HL-60/S4 (cell line): ENCODE measurements at regions not wholly inside any gene's neighbourhood (a gene's known extent, or its start where the extent isn't known, plus 50 kb on each side); places are given as distances from the start of the nearest gene placed in this dataset.
"Not testable (repeated sequence)": the region's sequence is repeated elsewhere in the genome, so short reads cannot be mapped to it uniquely, and the experiment has no call there.

ENCODE experiments used
- in situ Hi-C: fragments of 300-500 bp; cut with MboI; formaldehyde crosslinking; loops from 2 replicates; pipeline ENCODE4 v1.14.3; 2022; ENCODE audit warnings: low sequenced_read_pairs

DNA sequence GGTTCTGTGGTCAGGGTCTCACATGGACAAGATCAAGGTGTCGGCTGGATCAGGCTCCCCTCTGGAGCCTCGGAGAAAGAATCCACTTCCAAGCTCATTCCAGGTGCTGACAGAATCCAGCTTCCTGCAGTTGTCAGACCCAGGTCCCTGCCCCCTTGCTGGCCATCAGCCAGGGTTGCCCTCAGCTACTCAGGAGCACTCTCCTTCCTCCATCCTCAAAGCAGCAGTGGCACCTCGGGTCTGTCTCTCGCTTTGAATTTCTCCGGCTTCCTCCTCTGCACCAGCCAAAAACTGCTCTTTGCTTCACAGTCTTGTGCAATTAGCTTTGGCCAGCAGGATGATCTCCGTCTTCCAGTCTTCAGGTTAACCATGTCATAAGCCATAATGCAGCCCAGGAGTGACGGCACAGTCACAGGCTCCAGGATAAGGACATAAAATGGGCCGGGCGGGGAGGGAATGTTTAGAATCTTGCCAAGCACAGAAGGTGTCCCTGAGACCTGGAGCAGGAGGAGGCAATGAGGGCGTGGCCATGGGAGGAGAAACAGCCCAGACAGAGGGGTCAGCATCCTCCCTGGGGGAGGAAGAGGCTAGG is 79.4 kb upstream of the SLC25A33 start:
- in situ Hi-C loops, result loop anchor here (10.0 kb wide), 1 partner anchor 175 kb away; no protein-coding TSS in a partner anchor

DNA sequence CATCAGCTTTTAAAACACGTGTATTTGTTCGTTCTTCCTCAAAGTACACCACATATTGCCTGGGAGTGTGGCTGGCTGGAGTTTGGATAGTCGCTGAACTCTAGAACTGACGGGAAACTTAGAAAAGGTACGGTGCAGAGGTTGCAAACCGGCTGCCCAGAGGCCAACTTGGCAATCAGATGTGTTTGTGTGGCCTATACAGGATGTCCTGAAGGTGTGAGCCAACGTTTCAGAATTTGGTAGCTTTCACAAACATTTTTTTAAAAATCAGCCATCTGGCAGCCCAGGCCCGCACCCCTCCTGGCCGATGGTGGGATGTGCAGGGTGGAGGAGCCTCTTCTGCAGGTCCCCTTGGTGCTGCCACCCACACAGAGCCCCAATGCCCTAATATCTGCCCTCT is 73.6 kb upstream of the SLC25A33 start:
- in situ Hi-C loops, result no loop called here

DNA sequence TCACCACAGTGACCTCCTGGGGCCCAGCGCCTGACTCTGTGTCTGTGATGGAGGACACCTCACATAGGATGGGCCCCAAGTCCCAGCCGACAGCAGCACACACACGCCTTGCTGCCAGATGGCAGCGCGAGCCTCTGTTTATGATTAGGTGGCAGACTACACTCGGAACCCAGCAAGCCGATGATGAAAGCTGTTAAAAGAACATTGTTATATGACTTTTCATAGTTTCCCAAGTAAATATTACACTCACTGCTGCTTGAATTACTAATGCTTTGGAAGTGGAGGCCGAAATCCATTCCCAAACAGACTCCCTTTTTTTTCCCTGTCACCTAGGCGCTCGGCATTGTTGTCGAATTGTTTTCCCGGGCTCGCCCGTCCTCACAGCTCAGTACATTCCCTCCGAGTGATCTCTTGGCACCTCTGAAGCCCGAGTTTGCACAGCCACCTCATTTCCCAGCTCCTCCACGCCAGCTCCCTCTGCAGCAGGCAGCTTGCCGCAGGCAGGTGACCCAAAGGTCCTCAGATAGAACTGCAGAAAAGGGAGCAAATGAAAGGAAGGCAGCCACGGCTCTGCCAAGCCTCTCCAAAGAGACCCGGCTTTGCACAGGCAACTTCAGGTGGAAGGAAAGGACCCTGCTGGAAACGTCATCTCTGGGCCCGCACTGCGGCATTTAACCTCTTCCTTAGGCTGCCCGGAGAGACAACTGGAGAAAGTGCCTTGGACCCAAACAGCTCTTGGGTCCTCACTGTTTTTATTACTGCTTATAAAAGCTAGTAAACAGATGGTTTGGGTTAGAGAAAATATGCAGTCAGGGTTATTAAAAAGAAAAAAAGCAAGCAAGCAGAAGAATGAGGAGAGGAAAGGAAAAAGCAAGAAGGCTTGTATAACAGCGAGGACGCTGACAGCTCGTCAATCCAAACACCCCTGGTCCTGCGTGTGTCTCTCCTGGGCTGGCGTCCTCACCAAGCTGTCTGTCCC is 72.2 kb upstream of the SLC25A33 start:
- in situ Hi-C loops, result no loop called here

DNA sequence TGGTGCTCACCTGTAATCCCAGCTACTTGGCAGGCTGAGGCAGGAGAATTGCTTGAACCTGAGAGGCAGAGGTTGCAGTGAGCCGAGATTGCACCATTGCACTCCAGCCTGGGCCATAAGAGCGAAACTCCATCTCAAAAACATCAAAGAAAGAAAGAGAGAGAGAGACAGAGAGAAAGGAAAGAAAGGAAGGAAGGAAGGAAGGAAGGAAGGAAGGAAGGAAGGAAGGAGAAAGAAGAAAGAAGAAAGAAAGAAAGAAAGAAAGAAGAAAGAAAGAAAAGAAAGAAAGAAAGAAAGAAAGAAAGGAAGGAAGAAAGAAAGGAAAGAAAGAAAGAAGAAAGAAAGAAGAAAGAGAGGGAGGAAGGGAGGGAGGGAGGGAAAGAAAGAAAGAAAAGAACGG is 69.4 kb upstream of the SLC25A33 start:
- in situ Hi-C loops, result not testable (repeated sequence)

DNA sequence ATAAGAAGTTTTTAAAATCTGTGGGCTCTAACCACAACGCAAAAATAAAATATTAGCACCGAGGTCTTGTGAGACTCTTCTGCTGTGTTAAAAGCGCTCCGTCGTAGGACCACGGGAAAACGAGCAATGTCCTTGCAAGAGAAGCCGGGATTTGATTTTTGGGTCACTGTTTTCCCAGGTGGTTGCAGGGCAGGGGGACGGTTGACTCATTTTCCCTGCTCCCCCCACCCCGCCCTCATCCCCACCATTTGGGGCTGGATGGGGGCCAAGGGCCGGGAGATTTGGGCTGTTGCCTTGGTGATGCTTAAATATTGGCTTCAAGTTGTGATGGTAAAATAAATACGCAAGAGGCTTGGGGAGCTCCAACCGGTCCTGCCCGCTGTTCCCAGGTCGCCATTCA is 67.6 kb upstream of the SLC25A33 start:
- in situ Hi-C loops, result no loop called here

DNA sequence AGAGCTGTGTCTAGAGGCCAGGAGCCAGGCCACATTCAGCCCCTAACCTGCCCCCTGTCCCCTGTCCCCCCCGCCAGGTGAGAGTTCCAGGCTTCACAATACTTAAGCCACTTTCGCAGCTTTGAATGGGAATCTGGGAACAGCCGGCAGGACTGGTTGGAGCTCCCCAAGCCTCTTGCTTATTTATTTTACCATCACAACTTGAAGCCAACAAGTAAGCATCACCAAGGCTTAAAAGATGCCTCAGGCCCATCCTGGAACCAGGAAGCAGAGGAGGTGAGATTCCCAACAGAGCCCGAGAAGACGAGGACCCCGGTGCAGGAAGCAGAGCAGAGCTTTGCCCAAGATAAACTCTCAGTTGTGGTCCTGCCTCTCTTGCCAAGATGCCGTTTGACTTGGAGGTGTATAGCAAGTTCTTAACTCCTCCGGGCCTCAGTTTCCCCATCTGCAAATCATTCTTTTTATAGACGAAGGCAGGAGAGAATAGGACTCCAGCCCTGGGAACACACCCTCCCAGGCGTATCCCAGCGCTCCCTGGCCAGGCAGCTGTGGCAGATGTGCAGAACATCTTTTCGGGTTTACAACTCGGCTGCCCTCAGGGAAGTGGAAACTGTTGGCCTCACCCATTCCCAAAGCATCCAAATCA is 66.8 kb upstream of the SLC25A33 start:
- in situ Hi-C loops, result no loop called here

DNA sequence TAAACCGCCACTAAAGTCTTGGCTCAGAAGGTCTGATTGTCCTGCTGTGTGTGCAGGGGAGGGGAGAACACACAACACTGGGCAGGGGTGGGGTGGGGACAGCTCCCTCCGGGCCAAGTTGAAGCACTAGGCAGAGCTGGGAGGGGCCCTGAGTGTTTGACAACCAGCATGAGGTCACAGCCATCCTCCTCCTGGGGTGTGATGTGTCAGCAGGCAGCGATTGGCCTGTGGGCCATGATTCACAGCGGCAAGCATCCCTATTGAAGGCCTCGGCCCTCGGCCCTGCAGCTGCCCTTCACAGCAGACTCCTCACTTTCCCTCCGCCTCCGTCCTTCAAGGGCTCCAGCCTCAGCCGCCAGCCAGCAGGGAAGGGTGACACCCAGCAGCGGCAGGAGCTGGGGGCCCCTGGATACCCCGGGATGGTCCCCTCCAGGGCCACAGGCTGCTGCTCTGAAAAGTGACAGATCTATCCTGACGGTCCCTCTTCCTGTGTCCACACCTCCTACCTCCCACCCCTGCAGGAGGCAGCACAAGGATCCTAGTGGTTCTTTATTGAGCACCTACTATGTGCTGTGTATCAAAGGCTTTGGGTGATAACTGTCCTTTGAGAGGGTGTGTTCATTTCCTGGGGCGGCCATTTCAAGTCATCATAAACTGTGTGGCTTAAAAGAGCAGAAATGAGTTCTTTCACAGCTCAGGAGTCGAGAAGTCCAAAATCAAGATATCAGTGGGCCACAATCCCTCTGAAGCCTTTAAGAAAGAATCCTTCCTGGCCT is 66.0 kb upstream of the SLC25A33 start:
- in situ Hi-C loops, result no loop called here

DNA sequence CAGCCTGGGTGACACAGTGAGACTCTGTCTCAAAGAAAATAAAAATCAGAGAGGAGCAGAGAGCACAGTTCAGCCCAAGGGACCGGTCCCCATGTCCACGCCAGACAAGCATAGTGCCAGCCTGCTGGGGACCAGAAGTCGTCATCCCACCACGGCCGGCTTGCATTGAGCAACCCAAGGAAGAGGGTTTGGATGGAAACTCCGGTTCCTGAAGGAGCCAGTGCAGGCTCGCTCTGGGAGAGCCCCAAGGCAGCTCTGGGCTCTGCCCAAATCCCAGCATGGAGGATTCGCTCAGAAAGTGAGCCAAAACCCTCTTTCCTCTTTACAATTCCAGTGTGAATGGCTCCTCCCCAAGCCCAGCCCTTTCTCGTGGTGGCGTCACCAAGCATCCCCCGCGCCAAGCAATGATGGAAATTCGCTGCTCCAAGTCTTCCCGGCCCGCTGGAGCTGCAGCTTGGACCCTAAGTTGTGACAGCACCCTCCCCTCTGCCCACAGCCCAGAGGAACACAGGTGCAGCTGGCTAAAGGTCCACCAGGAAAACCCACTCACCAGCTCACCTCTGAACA is 64.1 kb upstream of the SLC25A33 start:
- in situ Hi-C loops, result loop anchor here (25.0 kb wide), 1 partner anchor 363 kb away; no protein-coding TSS in a partner anchor

DNA sequence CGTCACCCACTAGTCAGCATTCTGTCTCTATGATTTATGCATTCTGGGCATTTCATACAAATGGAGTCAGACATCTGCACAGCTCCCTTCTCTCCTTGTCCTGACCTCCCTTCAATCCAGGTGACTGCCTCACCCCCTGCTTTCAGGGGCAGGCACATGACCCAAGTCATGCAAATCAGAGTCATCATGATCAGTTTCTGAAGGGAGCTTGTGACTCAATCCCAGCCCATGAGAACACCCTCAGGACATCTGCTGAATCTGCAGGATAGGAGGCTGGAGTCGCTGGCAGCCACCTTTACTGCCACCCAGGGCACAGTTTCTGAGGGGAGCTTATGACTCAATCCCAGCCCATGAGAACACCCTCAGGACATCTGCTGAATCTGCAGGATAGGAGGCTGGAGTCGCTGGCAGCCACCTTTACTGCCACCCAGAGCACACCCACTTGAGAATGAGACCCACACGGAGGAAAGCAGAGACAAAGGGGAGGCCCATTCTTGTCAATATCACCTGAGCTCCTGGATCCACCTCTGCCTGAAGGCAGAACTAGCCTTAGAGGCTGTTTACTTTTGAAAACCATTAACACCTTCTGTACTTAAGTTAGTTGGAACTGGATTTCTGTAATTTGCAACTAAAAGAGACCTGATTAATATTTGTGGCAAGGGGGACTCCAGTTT is 62.3 kb upstream of the SLC25A33 start:
- in situ Hi-C loops, result loop anchor here (25.0 kb wide), 1 partner anchor 365 kb away; no protein-coding TSS in a partner anchor

DNA sequence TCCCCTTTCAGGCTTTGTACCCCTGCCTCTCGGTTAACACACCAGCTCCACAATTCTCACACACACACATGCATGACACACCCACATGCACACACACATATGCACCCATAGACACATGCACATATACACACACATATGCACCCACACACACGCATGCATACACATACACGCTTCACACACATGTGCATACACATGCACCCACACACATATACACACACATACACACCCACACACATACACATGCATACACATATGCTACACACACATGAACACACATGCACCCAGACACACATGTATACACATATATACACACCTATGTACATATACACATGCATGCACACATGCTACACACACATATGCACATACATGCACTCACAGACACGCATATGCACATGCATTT is 61.7 kb upstream of the SLC25A33 start:
- in situ Hi-C loops, result loop anchor here (25.0 kb wide), 1 partner anchor 365 kb away; no protein-coding TSS in a partner anchor

DNA sequence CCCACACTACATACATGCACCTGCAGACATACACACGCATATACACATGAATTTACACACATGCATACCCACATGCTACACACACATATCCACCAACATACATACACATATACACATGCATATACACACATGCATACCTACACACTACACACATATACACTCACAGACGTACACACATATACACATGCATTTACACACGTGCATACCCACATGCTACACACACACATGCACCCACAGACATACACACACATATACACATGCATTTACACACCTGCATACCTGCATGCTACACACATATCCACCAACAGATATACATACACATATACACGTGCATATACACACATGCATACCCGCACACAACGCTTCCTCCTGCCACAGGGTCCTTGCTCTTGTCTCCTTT is 61.2 kb upstream of the SLC25A33 start:
- in situ Hi-C loops, result loop anchor here (25.0 kb wide), 1 partner anchor 366 kb away; no protein-coding TSS in a partner anchor

DNA sequence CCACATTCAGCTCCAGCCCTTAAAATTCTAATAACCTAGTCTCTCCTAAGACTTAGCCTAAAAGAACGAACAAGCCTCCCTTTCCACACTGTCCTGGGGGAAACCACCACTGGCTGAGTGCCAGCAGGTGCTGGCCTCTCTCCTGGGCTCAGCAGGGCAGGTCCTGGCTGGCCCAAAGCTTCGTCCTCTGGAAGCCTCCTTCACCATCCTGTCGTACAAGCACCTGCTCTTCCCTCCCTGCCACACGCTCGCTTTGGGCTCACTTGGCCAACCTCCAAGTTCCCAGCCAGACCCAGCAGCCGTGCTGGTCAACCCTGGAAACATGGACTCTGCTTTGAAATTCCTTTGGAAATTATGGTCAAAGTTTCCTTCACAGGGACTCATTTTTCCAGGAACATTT is 58.2 kb upstream of the SLC25A33 start:
- in situ Hi-C loops, result loop anchor here (25.0 kb wide), 1 partner anchor 369 kb away; no protein-coding TSS in a partner anchor

DNA sequence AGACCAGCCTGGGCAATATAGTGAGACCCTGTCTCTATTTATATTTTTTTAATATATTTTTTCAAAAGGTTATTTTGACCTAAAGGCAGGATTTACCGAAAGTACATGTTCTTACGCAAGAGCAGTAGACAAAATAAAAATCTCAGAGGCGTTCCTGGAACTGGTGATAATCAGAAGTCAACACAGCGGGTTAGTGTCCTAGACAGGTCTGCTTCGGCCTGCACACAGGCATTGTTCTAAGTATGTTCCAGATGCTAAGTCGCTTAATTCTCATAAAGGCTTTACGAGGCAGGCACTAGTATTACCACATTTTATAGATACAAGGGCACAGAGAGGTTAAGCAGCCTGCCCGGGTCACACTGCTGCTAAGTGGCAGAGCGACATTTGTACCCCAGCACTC is 56.9 kb upstream of the SLC25A33 start:
- in situ Hi-C loops, result loop anchor here (25.0 kb wide), 1 partner anchor 370 kb away; no protein-coding TSS in a partner anchor

DNA sequence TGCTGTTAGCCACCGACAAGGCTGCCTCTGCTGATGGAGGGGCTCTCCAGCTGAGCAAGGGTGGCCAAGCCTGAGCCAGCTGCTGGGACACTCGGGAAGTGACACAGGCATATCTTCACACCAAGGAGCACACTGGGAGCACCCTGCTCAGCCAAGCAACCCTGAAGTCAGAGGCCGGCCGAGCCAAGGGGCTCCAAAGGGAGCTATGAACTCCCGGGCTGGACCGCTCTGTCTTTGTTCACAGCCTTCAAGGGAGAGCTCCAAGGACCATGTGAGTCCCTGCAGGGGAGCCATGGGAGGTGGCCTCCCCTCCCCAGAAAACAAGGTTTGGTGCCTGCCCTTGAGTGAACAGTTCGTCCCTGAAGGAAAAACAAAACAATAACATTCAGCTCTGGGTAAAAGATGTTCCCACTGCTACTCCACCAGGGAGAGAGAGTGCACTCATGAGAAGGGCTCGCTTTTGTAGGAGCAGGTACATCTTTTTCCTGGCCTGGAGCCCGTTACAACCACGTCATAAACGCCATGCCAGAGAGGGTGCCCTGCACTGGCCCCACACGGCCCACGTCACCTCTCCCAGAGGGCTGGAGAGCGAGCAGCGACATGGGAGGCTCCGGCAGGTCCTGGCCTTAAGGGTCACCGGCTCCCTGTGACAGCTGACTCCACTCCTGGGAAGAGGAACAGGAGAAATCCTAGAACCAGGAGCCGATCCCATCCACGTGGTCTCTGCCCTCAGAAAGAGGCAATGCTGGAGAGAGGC is 56.3 kb upstream of the SLC25A33 start:
- in situ Hi-C loops, result loop anchor here (25.0 kb wide), 1 partner anchor 371 kb away; no protein-coding TSS in a partner anchor

DNA sequence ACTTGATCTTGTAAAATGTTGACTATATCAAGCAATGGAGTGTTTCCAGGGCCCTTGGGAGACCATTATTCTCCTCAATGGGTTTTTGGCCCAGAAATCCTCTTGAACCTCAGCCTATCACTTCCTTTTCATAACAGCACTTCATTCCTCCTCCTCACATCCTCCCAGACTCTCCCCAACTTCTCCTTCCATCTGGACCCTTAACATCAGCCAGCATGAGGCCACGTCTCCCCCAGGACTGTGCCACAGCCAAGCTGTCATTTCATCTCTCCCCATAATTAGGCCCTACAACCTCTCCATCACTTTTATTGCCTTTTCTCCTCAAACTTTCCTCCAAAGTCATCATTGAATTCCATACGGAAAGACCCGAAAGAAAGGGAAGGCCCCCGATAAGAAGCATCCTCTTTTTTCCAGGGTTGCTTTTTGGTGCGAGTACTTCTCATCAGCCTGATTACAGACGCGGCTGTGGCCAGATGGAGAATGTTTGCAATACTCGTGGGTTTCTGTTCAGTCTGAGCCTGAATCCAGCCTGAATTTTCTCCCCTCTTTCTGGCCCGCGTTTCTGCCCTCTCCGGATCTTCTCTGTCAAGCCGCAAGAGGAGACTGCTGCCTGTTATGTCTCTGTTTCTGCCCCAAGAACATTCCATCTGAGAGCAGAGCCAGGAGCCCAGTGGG is 52.7 kb upstream of the SLC25A33 start:
- in situ Hi-C loops, result loop anchor here (25.0 kb wide), 1 partner anchor 374 kb away; no protein-coding TSS in a partner anchor
